Ovary (tissue), 7 donors: ENCODE measurements at regions not wholly inside any gene's neighbourhood (a gene's known extent, or its start where the extent isn't known, plus 50 kb on each side); places are given as distances from the start of the nearest gene placed in this dataset.

ENCODE experiments used
- DNase-seq, 5 donors: peaks; one replicate each; pipeline ENCODE4 v3.0.0-alpha.2; 2019 to 2020
- H3K27ac ChIP-seq, 2 donors: fragments of 200-600 bp; one replicate each; pipeline versions ENCODE4 v1.5.1 to v1.8.0; 2019 to 2022
- H3K27me3 ChIP-seq: fragments of 200-600 bp; one replicate; pipeline ENCODE4 v1.8.0; 2022
- H3K36me3 ChIP-seq: fragments of 200-600 bp; sonication (generic); one replicate; pipeline ENCODE4 v1.5.1; 2019
- H3K4me1 ChIP-seq: one replicate; pipeline ENCODE4 v1.8.1; 2013; ENCODE audit warnings: mild to moderate bottlenecking, moderate library complexity; ENCODE audit not compliant: insufficient read depth
- H3K4me3 ChIP-seq: fragments of 200-600 bp; sonication (generic); one replicate; pipeline ENCODE4 v1.5.1; 2017
- H3K9me3 ChIP-seq, 2 donors: fragments of 200-600 bp in 1 of 2; sonication (generic) in 1 of 2; one replicate each; pipeline versions ENCODE4 v1.5.1 to v1.8.1; 2013 to 2019; ENCODE audit warnings: mild to moderate bottlenecking in 1 of 2, moderate library complexity in 1 of 2
- CTCF ChIP-seq, 3 donors: fragments of 450-650 bp in 2 of 3; fragments of 200-600 bp in 1 of 3; IDR thresholded peaks; one replicate each; pipeline versions ENCODE4 v1.5.1 to v1.8.0; 2016 to 2022; ENCODE audit warnings: antibody characterized with exemption in 3 of 3, mild to moderate bottlenecking in 1 of 3
- EP300 ChIP-seq: sonication (generic); formaldehyde crosslinking; IDR thresholded peaks from one replicate; pipeline ENCODE4 v1.6.1; 2017; ENCODE audit warnings: antibody characterized with exemption
- POLR2A ChIP-seq: fragments of 450-650 bp; IDR thresholded peaks from one replicate; pipeline ENCODE4 v1.6.1; 2017; ENCODE audit warnings: antibody characterized with exemption, mild to moderate bottlenecking, moderate library complexity
- WGBS, 3 donors: extraction: QIAGEN DNeasy Blood & Tissue Kit in 1 of 3; methylation state at CpG; one replicate each; pipeline versions ENCODE4 v1.1.5 to v1.1.7; 2013 to 2017; 5-methylcytosine and 5-hydroxymethylcytosine counted together
- intact Hi-C, 4 donors: fragments of 100-400 bp; cut with DNase I; formaldehyde crosslinking; loops; one replicate each; pipeline versions ENCODE4 v1.11.0 to v1.15.1; 2022 to 2023
- donor health status: DM: no; HTN: no; CAD: no; lungs with moderate emphysema.
- donor health status: DM: no; HTN: no; CAD: no.
- donor health status: Bipolar disorder and iron deficiency.
- donor health status: DM: no; HTN: no; CAD: no.
- donor health status: DM: yes; HTN: yes; CAD: no.

DNA sequence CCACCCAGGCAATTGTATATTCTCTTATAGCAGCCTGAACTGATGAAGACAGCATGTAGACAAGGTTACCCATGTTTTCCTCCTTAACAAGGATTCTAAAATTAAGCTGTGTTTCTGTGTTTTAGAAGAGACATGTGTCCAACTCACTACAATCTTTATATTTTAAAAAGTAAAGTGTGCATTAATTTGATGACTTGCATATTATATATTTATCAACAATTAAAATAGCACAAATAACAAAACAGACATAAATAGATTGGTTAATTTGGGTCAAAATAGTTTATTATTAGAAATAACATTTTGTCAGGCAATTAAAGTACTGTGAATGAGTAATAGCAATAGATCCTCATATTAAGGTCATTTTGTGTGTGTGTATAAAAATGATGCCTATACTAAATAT, 357.1 kb downstream of the PDGFC start:
- intact Hi-C loops = no loop called here
- no peak for DNase-seq

GRCh38 chr4:156609421-156609820, 362.2 kb downstream of the PDGFC start:
- H3K27ac ChIP-seq = no peak overlapping the region
- no peaks in the 10 kb centered on the region for H3K9me3 ChIP-seq
- no peak overlapping the region for H3K4me3 ChIP-seq
- no peaks in the 10 kb centered on the region for H3K4me1 ChIP-seq
- no peaks in the 10 kb centered on the region for H3K27me3 ChIP-seq
- TF ChIP-seq POLR2A (no peak), CTCF (IDR thresholded peaks at IDR 0.05) (no peak), EP300 (no peak)
- no peaks in the 10 kb centered on the region for H3K36me3 ChIP-seq
- intact Hi-C loops = no loop called here
- WGBS, 3 donors = 93 to 100% (median 100%) methylated on average over 1 of the region's 1 CpG
- no peak for DNase-seq

More for the DNA sequence above, 357.1 kb downstream of the PDGFC start:
- Histone ChIP-seq H3K27ac (no peak overlapping the region), H3K4me3 (no peak overlapping the region), H3K36me3 (no peaks in the 10 kb centered on the region), H3K9me3 (no peaks in the 10 kb centered on the region), H3K4me1 (peaks cover 2% of the 10 kb centered on the region), H3K27me3 (no peaks in the 10 kb centered on the region)
- TF ChIP-seq POLR2A (no peak), CTCF (IDR thresholded peaks at IDR 0.05) (no peak), EP300 (no peak)

GRCh38 chr4:156608651-156609050, 362.9 kb downstream of the PDGFC start:
- DNase-seq = no peak
- H3K36me3 ChIP-seq = no peaks in the 10 kb centered on the region
- H3K4me1 ChIP-seq = no peaks in the 10 kb centered on the region
- intact Hi-C loops = no loop called here
- WGBS, 3 donors = 63 to 81% (median 80%) methylated on average over 6 of the region's 6 CpGs
- H3K4me3 ChIP-seq = no peak overlapping the region
- no peaks in the 10 kb centered on the region for H3K27me3 ChIP-seq
- no peak overlapping the region for H3K27ac ChIP-seq
- no peak for TF ChIP-seq CTCF (IDR thresholded peaks at IDR 0.05)
- TF ChIP-seq EP300 = no peak
- no peak for TF ChIP-seq POLR2A
- H3K9me3 ChIP-seq = no peaks in the 10 kb centered on the region

DNA sequence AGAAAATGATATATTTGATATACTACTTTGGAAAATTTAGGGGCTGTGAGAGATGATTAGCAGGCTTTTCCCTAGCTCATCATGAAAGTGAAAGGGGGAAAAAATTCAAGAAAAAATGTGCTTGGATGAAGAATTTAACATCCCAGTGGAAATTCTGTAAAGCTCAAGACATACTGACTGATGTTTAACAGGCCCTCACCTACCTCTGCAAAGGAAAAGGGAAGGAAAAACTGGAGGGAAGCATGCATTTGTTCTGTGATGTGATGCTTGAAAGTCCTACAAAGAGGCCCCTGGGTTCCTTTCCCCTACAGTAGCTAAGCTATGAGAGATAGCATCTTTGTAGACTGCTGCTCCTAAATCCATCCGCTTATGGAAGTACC, 364.1 kb downstream of the PDGFC start:
- H3K27ac ChIP-seq = no peak overlapping the region
- H3K4me3 ChIP-seq = no peak overlapping the region
- no peaks in the 10 kb centered on the region for H3K9me3 ChIP-seq
- TF ChIP-seq CTCF (IDR thresholded peaks at IDR 0.05) (no peak), EP300 (no peak), POLR2A (no peak)
- no peak for DNase-seq
- H3K4me1 ChIP-seq = no peaks in the 10 kb centered on the region
- H3K36me3 ChIP-seq = no peaks in the 10 kb centered on the region
- 87 to 98% (median 90%) methylated on average over 1 of the region's 1 CpG for WGBS, 3 donors
- intact Hi-C loops = no loop called here
- H3K27me3 ChIP-seq = no peaks in the 10 kb centered on the region
